Suppressor macrophage treated with lipopolysaccharide for 4 hours (primary cell): ENCODE measurements at regions not wholly inside any gene's neighbourhood (a gene's known extent, or its start where the extent isn't known, plus 50 kb on each side); places are given as distances from the start of the nearest gene placed in this dataset.
A peak's percentile ranks its signal among the peaks of the same experiment; 100 is the strongest.
"Not testable (repeated sequence)": the region's sequence is repeated elsewhere in the genome, so short reads cannot be mapped to it uniquely, and the experiment has no call there.

Experiments
- DNase-seq: peaks from one replicate; pipeline ENCODE4 v3.0.0-alpha.2; 2020

GRCh38 chr22:22374163-22374562 lies 129.6 kb downstream of the VPREB1 start:
- DNase-seq: no peak

GRCh38 chr22:22374579-22374978 lies 130.0 kb downstream of the VPREB1 start:
- no peak for DNase-seq

- no peak for DNase-seq
Observed at GRCh38 chr22:22375576-22376351, 131.2 kb downstream of the VPREB1 start.

GRCh38 chr22:22376352-22376706 lies 131.7 kb downstream of the VPREB1 start:
- no peak for DNase-seq

- DNase-seq: not testable (repeated sequence)
Observed at GRCh38 chr22:22376884-22377283, 131.7 kb downstream of the ZNF280B start.

GRCh38 chr22:22377335-22377734 lies 131.2 kb downstream of the ZNF280B start:
- DNase-seq: no peak

GRCh38 chr22:22378446-22379415 lies 129.8 kb downstream of the ZNF280B start:
- no peak for DNase-seq

GRCh38 chr22:22380098-22381030 lies 128.2 kb downstream of the ZNF280B start:
- no peak for DNase-seq

GRCh38 chr22:22381292-22381691 lies 127.2 kb downstream of the ZNF280B start:
- DNase-seq: not testable (repeated sequence)

GRCh38 chr22:22384267-22384666 lies 124.3 kb downstream of the ZNF280B start:
- DNase-seq: no peak

GRCh38 chr22:22384668-22385244 lies 123.8 kb downstream of the ZNF280B start:
- DNase-seq: no peak

GRCh38 chr22:22386602-22387385 lies 121.7 kb downstream of the ZNF280B start:
- DNase-seq: no peak

- no peak for DNase-seq
Observed at GRCh38 chr22:22387386-22387736, 121.2 kb downstream of the ZNF280B start.

- DNase-seq: no peak
Observed at GRCh38 chr22:22388090-22388489, 120.5 kb downstream of the ZNF280B start.

GRCh38 chr22:22388494-22388893 lies 120.0 kb downstream of the ZNF280B start:
- DNase-seq: no peak

GRCh38 chr22:22389467-22389866 lies 119.1 kb downstream of the ZNF280B start:
- no peak for DNase-seq

- DNase-seq: no peak
Observed at GRCh38 chr22:22390989-22391388, 117.6 kb downstream of the ZNF280B start.

GRCh38 chr22:22391543-22391942 lies 117.0 kb downstream of the ZNF280B start:
- DNase-seq: no peak

GRCh38 chr22:22392131-22392530 lies 116.4 kb downstream of the ZNF280B start:
- DNase-seq: no peak

GRCh38 chr22:22394591-22394990 lies 114.0 kb downstream of the ZNF280B start:
- no peak for DNase-seq

GRCh38 chr22:22395245-22395644 lies 113.3 kb downstream of the ZNF280B start:
- DNase-seq: peak; percentile 40
